Suprapubic skin (tissue), 4 donors: ENCODE measurements at regions not wholly inside any gene's neighbourhood (a gene's known extent, or its start where the extent isn't known, plus 50 kb on each side); places are given as distances from the start of the nearest gene placed in this dataset.
"Not testable (repeated sequence)": the region's sequence is repeated elsewhere in the genome, so short reads cannot be mapped to it uniquely, and the experiment has no call there.

ENCODE experiments used
- DNase-seq, 2 donors: peaks; one replicate each; pipeline ENCODE4 v3.0.0-alpha.2; 2019; ENCODE audit warnings: low spot score in 2 of 2
- H3K27ac ChIP-seq: fragments of 200-600 bp; sonication (generic); one replicate; pipeline ENCODE4 v1.5.1; 2019
- H3K27me3 ChIP-seq: fragments of 200-600 bp; sonication (generic); one replicate; pipeline ENCODE4 v1.5.1; 2019
- H3K36me3 ChIP-seq: fragments of 200-600 bp; sonication (generic); one replicate; pipeline ENCODE4 v1.5.1; 2019
- H3K4me1 ChIP-seq: fragments of 200-600 bp; sonication (generic); one replicate; pipeline ENCODE4 v1.5.1; 2019
- H3K4me3 ChIP-seq: fragments of 200-600 bp; sonication (generic); one replicate; pipeline ENCODE4 v1.5.1; 2019; ENCODE audit warnings: mild to moderate bottlenecking
- H3K9me3 ChIP-seq: fragments of 200-600 bp; sonication (generic); one replicate; pipeline ENCODE4 v1.5.1; 2019
- EP300 ChIP-seq: sonication (generic); formaldehyde crosslinking; IDR thresholded peaks from one replicate; pipeline ENCODE4 v1.6.1; 2017; ENCODE audit warnings: antibody characterized with exemption
- POLR2A ChIP-seq, 2 donors: fragments of 450-650 bp; IDR thresholded peaks; one replicate each; pipeline ENCODE4 v1.6.1; 2017; ENCODE audit warnings: antibody characterized with exemption in 2 of 2, mild to moderate bottlenecking in 2 of 2, moderate library complexity in 2 of 2
- POLR2AphosphoS5 ChIP-seq, 3 donors: sonication (generic); formaldehyde crosslinking; IDR thresholded peaks; one replicate each; pipeline ENCODE4 v1.6.1; 2017; ENCODE audit warnings: antibody characterized with exemption in 3 of 3
- WGBS: methylation state at CpG from one replicate; pipeline ENCODE4 v1.1.5; 2018; 5-methylcytosine and 5-hydroxymethylcytosine counted together
- TF ChIP-seq, protein P1 (sequence below), 2 donors: fragments of 200-600 bp in 1 of 2; fragments of 450-650 bp in 1 of 2; sonication (generic) in 1 of 2; IDR thresholded peaks; one replicate each; pipeline ENCODE4 v1.5.1; 2016 to 2019; ENCODE audit warnings: antibody characterized with exemption in 2 of 2, mild to moderate bottlenecking in 1 of 2, moderate library complexity in 1 of 2

DNA sequence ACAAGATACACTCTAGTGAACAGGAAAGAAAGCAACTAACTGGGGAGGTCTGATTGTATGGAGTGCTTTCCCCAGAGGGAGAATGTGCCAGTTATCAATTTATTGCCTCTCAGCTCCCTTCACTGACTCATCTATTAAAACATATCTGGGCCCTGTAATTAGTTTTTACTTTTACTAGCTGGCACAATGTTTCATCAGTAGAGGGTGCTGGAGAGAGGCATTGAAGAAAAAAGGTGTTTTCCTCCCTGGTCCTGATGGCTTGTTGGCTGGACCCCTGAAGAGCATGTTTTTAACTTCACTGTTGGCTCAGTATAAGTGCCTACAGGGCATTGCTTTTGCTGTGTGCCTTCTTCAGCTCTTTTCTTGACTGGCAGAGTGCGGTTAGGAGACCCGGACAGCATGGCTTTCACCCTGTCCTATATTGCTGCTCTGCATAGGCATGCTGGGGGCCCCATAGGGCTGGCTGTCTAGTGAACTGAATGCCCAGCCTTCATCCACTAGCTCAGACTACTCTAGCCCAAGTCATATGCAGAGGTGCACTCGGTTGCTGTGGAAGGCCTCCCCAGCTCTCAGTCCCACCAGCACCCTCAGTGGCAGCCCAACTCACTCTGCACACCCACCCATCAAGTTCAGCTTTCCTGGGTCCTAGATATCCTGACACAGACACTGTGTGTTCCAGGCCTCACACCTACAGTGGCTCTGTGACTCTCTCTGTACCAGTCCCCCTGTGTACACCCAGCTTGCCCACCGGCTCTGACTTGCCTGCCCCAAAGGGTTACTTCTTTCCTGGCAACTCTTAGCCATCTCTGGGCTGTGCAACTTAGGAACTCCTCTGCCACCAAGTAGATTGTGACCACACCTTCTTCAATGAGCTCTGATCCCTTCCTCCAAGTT is 62.3 kb upstream of the ACYP2 start:
- Histone ChIP-seq H3K36me3 (peaks cover 21% of the 10 kb centered on the region), H3K27me3 (no peaks in the 10 kb centered on the region), H3K4me1 (no peaks in the 10 kb centered on the region), H3K4me3 (no peak overlapping the region), H3K27ac (no peak overlapping the region), H3K9me3 (no peaks in the 10 kb centered on the region)
- TF ChIP-seq POLR2AphosphoS5 (IDR thresholded peaks at IDR 0.05) (no peak), POLR2A (IDR thresholded peaks at IDR 0.05) (no peak)
- TF ChIP-seq, protein P1, sequence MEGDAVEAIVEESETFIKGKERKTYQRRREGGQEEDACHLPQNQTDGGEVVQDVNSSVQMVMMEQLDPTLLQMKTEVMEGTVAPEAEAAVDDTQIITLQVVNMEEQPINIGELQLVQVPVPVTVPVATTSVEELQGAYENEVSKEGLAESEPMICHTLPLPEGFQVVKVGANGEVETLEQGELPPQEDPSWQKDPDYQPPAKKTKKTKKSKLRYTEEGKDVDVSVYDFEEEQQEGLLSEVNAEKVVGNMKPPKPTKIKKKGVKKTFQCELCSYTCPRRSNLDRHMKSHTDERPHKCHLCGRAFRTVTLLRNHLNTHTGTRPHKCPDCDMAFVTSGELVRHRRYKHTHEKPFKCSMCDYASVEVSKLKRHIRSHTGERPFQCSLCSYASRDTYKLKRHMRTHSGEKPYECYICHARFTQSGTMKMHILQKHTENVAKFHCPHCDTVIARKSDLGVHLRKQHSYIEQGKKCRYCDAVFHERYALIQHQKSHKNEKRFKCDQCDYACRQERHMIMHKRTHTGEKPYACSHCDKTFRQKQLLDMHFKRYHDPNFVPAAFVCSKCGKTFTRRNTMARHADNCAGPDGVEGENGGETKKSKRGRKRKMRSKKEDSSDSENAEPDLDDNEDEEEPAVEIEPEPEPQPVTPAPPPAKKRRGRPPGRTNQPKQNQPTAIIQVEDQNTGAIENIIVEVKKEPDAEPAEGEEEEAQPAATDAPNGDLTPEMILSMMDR (IDR thresholded peaks at IDR 0.05), result no peak
- 94% methylated on average over 4 of the region's 4 CpGs for WGBS
- DNase-seq, result no peak

DNA sequence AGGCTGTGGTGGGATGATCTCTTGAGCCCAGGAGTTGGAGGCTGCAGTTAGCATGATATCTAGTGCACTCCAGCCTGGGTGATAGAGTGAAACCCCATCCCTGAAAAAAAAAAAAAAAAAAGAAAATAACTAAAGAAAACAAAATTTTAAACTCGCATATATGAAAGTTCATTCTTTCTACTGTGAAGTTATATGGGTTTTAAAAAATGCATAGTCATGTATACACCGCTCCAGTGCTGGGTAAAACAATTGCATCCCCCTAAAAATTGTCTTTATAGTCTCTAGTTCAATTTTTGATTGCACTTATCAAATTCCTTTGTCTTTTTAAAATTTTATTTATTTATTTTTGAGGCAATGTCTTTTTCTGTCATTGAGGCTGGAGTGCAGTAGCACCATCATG is 65.0 kb upstream of the ACYP2 start:
- no peaks in the 10 kb centered on the region for H3K4me1 ChIP-seq
- no peaks in the 10 kb centered on the region for H3K27me3 ChIP-seq
- peaks cover 21% of the 10 kb centered on the region for H3K36me3 ChIP-seq
- H3K27ac ChIP-seq, result no peak overlapping the region
- DNase-seq, result no peak
- TF ChIP-seq POLR2AphosphoS5 (IDR thresholded peaks at IDR 0.05), result no peak
- TF ChIP-seq, protein P1 (IDR thresholded peaks at IDR 0.05), result no peak
- TF ChIP-seq EP300, result no peak
- no peak for TF ChIP-seq POLR2A (IDR thresholded peaks at IDR 0.05)
- H3K4me3 ChIP-seq, result no peak overlapping the region
- no peaks in the 10 kb centered on the region for H3K9me3 ChIP-seq
- 99% methylated on average over 2 of the region's 2 CpGs for WGBS

DNA sequence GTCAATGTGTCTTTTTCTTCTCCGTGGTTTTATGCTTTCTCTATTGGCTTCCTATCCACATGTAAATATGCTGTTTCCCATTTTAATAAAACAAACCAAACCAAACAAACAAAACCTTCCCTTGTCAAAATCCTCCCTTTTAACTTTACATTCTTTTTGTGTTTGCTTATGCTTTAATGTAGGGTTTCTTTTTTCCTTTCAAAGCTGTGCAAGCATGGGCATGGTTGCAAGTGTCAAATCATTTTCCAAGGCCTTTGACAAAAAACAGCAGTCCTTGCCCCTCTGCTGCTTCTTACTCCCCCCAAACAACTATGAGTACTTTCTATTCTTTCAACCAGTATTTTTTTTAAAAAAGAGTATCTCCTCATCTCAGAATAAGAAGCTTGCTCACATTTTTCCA is 66.0 kb upstream of the ACYP2 start:
- Histone ChIP-seq H3K9me3 (no peaks in the 10 kb centered on the region), H3K36me3 (peaks cover 21% of the 10 kb centered on the region), H3K27ac (no peak overlapping the region), H3K4me1 (no peaks in the 10 kb centered on the region), H3K4me3 (no peak overlapping the region), H3K27me3 (no peaks in the 10 kb centered on the region)
- 88% methylated on average over 1 of the region's 1 CpG for WGBS
- no peak for DNase-seq
- TF ChIP-seq EP300, result no peak
- no peak for TF ChIP-seq POLR2AphosphoS5 (IDR thresholded peaks at IDR 0.05)
- TF ChIP-seq, protein P1 (IDR thresholded peaks at IDR 0.05), result no peak
- TF ChIP-seq POLR2A (IDR thresholded peaks at IDR 0.05), result no peak

DNA sequence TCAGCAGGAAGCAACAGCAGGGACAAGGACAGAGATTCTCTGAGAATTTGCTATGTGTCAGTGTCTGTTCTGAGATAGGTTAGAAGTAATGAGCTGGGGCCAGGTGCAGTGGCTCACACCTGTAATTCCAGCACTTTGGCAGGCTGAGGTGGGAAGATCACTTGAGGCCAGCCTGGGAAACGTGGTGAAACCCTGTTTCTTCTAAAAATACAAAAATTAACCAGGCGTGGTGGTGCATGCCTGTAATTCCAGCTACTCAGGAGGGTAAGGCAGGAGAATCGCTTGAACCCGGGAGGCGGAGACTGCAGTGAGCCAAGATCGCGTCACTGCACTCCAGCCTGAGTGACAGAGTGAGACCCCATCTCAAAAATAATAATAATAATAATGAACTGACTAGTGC is 66.5 kb upstream of the ACYP2 start:
- H3K27me3 ChIP-seq, H3K4me3 ChIP-seq, H3K9me3 ChIP-seq, H3K4me1 ChIP-seq, H3K27ac ChIP-seq, DNase-seq: not testable (repeated sequence)
- 82% methylated on average over 7 of the region's 7 CpGs for WGBS
- H3K36me3 ChIP-seq, result peaks cover 21% of the 10 kb centered on the region

DNA sequence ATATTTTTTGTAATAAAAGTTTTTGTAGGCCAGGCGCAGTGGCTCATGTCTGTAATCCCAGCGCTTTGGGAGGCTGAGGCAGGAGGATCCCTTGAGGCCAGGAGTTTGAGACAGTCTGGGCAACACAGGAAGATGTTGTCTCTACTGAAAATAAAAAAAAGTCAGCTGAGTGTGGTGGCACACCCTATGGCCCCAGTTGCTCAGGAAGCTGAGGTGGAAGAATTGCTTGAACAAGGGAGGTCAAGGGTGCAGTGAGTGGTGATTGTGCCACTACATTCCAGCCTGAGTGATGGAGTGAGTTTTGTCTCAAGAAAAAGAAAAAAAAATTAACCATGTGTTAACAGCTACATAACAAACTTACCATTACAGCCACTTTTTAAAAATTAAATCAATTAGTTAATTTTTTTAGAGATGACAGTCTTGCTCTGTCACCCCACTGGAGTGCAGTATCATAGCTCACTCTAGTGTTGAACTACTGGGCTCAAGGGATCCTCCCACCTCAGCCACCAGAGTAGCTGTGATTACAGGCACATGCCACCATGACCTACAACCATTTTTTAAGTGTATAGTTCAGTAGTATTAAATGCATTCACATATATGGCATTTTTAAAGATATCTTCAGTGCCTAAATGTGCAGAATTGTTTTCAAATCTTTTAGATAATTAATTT is 67.2 kb upstream of the ACYP2 start:
- Histone ChIP-seq H3K36me3 (peaks cover 18% of the 10 kb centered on the region), H3K27me3 (no peaks in the 10 kb centered on the region), H3K9me3 (no peaks in the 10 kb centered on the region), H3K27ac (no peak overlapping the region), H3K4me3 (no peak overlapping the region), H3K4me1 (no peaks in the 10 kb centered on the region)
- WGBS, result 99% methylated on average over 2 of the region's 2 CpGs
- DNase-seq, result no peak
- TF ChIP-seq EP300 (no peak), POLR2AphosphoS5 (IDR thresholded peaks at IDR 0.05) (no peak), POLR2A (IDR thresholded peaks at IDR 0.05) (no peak)
- TF ChIP-seq, protein P1 (IDR thresholded peaks at IDR 0.05), result no peak
